ENCODE measurements at regions not wholly inside any gene's neighbourhood (a gene's known extent, or its start where the extent isn't known, plus 50 kb on each side); places are given as distances from the start of the nearest gene placed in this dataset.

DNA sequence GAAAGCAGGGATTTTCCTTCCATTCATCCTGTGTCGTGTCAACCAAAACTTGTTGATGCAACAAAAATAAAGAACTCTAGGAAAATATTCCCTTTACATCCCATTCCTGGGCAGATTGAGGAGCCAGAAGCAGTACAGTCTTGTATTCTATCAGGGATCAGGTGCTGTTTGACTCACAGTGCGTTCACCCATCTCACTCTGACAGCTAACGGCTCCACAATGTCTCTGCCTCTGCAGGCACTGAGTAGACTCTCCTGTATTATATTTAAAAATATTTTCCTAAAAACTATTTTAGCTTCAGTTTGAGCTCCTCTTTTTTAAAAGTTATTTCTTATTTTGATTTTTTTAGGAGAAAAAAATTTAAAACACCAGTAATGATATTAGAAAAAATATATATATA, 600.6 kb upstream of the SALL3 start:
- no peak for TF ChIP-seq CTCF (IDR thresholded peaks at IDR 0.05)
- TF ChIP-seq POLR2A (IDR thresholded peaks at IDR 0.05), result no peak

Measured in heart left ventricle (tissue), 13 donors.